HG02885 (cell line): ENCODE measurements at regions not wholly inside any gene's neighbourhood (a gene's known extent, or its start where the extent isn't known, plus 50 kb on each side); places are given as distances from the start of the nearest gene placed in this dataset.

Experiments
- ATAC-seq: cut with Tn5 transposase; IDR thresholded peaks from one replicate; pipeline ENCODE4 v1.9.1; 2021; ENCODE audit warnings: mild to moderate bottlenecking; ENCODE audit not compliant: unreplicated experiment, poor library complexity

DNA sequence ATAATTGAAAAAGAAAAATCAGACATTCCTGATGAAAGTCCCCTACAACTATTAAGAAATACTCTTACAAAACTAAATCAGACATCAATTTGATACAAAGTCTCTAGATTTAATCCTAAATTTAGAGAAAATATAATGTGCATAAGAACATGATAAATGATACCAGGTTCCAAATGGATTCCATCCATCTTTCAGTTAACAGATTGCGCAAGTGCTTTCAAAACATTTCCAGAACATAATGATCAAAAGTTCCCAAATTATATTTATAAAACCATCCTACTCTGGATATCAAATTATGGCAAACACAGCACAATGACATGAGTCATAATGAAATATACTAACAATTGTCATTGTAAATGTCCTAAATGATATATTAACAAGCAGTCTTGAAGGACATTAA lies 151.0 kb upstream of the GYPC start:
- no peak for ATAC-seq

- no peak for ATAC-seq
Observed at GRCh38 chr2:126506786-126507185, 149.2 kb upstream of the GYPC start.

GRCh38 chr2:126507425-126507911 lies 148.5 kb upstream of the GYPC start:
- ATAC-seq: no peak

DNA sequence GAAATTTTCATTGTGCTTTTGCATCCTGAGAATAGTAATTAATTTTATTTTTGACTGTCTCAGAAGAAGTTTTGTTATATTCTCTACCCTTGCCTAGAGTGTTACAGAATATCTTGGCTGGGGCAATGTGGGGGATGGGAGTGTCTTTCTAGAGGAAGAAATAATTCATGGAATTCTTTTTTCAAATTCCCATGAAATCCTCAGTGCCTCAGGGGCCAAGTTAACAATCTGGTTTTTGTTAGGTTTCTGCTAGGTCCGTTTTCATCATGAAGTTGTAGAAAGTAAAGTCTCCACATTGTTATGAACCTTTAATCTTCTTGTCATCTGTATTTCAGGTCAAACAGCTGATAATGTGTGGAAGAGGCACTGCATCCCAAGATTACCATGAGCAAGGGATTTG lies 145.6 kb upstream of the GYPC start:
- ATAC-seq: no peak

DNA sequence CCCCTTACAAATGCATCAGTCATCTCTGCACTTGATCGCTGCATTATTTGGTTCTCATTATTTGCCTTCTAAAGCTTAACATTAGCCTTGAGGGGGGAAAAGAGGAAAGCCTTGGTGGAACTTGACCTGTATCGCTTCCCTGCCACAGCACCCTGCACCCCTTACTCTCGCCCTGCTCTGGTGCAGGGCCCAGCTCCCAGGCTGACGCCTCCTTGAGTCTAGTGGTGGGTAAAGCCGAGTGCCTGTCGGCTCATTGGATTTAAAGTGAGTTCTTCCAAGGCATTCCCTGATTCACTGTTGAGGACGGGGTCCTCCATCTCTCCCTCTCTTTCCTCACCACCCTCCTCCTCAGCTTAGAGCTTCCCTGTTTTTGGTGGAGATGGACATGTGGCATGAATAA lies 145.0 kb upstream of the GYPC start:
- no peak for ATAC-seq

DNA sequence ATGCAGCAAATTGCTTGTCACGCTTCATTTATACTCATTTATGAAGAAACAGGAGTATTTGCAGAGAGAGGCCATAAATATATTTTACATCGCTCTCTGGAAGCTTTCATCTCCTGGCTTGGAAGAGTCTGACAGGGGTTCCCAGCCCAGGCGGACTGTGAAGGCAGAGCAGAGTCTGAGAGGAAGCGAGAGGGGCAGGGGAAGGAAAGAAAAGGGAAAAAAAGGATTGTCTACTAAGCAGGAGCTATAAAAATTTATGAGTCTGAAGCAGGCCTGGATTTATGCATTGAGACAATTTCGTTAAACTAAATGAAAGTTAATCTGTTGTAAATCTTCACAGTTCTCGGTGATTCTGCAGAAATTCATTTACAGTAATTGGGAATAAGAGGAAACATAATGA lies 143.9 kb upstream of the GYPC start:
- no peak for ATAC-seq

DNA sequence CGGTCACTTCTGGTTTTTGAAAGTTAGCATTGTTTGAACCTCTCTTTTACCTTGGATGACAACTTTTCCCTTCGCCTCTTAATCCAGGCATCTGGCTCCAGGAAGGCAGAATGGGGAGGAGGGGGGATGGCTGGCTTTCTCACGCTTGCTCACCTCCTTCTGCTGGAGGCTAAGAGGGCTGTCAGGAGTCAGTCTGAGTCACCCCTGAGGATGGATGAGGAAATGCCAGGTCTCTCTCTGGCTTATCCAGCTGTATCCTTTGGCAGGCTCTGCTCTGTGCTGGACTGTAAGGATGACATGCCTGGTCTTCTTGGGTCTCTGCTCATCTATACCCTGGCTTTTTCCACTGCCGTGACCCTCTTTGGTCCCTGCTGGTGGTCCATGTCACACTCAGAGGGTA lies 142.9 kb upstream of the GYPC start:
- no peak for ATAC-seq

- no peak for ATAC-seq
Observed at GRCh38 chr2:126515471-126515870, 140.5 kb upstream of the GYPC start.

- ATAC-seq: no peak
Observed at GRCh38 chr2:126518196-126518595, 137.8 kb upstream of the GYPC start.

DNA sequence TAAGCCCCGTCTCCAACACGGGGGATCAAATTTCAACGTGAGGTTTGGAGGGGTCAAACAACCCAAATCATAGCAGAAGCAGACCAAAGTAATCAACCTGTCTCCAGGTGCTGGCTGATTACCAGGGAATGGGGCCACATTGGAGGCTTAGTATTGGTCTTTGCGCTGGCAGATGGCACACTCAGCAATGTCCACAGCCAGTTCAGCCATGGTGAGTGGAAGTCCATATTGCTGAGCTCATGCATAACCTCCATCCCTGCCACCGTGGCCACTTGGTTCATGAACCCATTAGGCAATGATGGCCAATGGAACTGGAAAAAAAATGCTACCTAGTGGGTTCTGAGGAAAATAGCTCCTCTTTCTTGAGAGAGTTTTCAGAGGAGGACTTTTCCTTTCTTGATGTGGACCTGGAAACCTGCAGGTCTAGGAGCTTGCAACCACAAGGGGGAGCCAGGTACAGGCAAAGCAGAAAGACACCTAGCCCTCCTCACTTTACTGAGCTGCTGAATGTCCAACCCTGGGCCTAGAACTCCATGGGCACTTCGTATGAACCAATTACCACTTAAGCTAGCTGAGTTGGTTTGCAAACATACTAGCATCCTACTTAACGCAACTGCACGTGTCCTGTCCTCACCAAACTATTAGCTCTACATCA lies 128.0 kb upstream of the GYPC start:
- ATAC-seq: peak; percentile 89

DNA sequence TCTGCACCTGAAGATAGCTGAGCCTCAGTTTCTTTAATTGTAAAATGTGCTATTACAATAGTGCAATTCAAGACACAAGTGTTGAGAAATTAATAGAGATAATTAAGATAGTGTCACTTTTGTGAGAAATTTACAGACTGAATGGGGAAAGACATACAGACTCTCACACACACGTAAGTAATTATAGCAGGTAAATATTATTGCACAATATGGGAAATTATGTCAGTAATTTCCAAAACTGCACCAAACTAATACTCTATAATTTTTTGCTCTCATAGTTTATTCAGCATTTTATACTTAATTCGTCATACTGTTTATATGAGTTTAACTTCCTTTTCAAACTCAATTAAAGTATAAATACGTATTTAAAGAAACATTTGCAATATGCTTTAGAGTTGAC lies 124.9 kb upstream of the GYPC start:
- no peak for ATAC-seq

DNA sequence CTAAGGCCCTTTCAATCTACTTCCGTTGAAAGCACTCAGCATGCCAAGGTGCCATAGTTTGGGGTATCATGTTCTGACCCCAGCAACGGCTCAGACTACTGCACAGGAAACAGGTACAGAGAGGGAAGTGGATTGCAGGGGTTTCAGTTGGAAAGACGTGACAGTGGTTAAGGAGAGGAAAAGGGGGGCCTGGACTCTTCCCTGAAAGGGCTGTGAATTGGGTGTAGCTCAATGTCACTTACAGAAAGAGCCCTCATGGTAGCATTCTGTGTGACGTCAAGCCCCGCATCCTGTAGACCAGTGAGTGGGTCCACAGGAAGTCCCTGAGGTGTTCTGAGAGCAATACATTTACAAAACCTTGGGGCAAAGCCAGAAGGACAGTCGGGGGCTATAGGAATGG lies 121.5 kb upstream of the GYPC start:
- ATAC-seq: no peak

GRCh38 chr2:126535408-126535807 lies 120.5 kb upstream of the GYPC start:
- no peak for ATAC-seq

DNA sequence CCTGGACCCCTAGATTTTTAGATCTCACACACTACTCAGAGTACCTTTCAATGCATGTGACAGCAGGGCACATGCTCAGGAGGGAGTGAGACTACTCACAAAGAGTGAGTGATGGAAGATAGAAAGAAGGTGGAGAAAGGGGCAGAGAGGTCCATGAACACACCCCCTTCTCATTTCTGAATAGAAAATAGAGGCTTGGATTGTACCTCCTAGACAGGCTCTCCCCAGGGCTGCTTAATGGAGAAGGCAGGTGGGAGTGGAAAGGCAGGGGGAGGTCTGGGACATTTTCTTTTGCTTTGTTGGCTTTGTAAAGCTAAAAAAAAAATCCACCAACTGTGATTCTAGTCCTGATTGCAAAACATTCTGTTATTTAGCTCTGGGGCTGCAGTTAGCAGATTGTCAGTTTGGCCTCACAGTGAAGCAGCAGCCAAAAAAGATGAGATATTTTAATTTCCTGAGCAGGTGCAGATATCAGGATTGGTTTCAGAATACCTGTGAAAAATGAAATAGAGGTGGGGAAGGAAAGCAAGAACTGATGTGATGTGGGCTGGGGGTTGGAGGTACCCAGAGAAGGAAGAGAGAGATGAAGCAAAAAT lies 119.3 kb upstream of the GYPC start:
- ATAC-seq: no peak

DNA sequence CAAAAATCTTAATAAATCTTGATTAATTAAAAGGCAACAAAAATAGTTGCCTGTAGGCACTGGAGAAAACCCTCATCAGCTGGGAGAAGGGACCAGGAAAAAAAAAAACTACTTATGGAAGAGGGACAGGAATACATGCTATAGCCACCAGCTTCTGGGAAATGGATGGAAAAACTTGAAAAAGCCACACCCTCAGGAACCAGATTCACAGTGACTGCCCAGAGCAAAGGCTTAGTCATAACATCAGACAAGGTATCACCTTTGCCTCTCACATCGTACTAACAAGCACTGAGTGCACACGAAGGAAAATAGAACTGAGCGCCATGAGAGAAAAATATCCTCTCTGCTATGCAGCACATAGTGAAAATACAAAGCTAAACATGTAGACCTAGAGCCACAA lies 116.9 kb upstream of the GYPC start:
- ATAC-seq: no peak

GRCh38 chr2:126542247-126542646 lies 113.7 kb upstream of the GYPC start:
- no peak for ATAC-seq

- no peak for ATAC-seq
Observed at GRCh38 chr2:126543081-126543480, 112.9 kb upstream of the GYPC start.

- ATAC-seq: no peak
Observed at GRCh38 chr2:126558029-126558428, 97.9 kb upstream of the GYPC start.

- ATAC-seq: peak; percentile 51
Observed at GRCh38 chr2:126568734-126569133, 87.2 kb upstream of the GYPC start.

DNA sequence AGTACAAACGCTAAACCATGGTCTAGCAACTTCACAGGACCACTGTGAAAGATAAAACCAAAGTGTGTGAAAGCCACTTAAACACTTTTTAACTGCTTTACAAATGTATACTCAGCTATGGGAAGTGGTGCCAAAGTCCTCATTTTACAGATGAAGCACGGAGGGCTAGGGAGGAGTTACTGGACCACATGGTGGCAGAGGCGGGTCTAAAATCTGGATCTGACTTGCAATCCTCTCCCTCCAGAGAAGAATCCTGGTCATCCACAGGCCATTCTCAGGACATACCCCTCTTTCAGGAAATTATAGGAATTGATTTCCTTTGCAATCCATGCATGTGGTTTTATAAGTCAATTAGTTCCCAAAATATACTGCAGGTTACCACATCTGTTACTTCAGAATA lies 84.6 kb upstream of the GYPC start:
- ATAC-seq: no peak

GRCh38 chr2:126575631-126576030 lies 80.3 kb upstream of the GYPC start:
- ATAC-seq: no peak

DNA sequence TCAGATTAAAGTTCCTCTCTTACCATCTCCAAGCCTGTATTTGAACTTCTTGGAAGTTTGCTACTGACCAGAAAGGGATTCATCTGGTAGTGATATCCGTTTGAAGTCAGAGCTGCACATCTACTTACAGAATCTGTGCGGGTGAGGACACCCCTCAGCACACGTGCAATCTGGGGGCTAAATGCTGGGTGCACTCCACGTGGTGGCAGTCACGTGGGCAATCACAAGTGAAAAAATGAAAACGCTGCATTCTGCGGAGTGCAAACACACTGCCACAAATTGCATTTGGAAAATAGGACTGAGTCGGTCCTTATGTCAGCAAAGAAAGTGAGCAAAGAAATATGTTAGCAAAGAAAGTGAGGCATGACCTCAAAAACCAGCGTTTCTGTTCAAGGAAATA lies 76.1 kb upstream of the GYPC start:
- ATAC-seq: no peak
